ENCODE measurements at regions not wholly inside any gene's neighbourhood (a gene's known extent, or its start where the extent isn't known, plus 50 kb on each side); places are given as distances from the start of the nearest gene placed in this dataset.

GRCh38 chr1:118459871-118460270 is 274.8 kb upstream of the SPAG17 start:
- TF ChIP-seq EZH2 (IDR thresholded peaks at IDR 0.05; ENCODE audit: insufficient read depth, poor library complexity, severe bottlenecking) (no peak), EZH2phosphoT487 (IDR thresholded peaks at IDR 0.05; ENCODE audit: insufficient read depth, low read depth) (no peak)

Measured in GM23248 (cell line).